ENCODE measurements at regions not wholly inside any gene's neighbourhood (a gene's known extent, or its start where the extent isn't known, plus 50 kb on each side); places are given as distances from the start of the nearest gene placed in this dataset.
"Not testable (repeated sequence)": the region's sequence is repeated elsewhere in the genome, so short reads cannot be mapped to it uniquely, and the experiment has no call there.

GRCh38 chr9:41633726-41634125 is 444.6 kb upstream of the ZNG1F start:
- H3K9ac ChIP-seq; H3K27me3 ChIP-seq; H3K4me1 ChIP-seq; H3K27ac ChIP-seq; H3K36me3 ChIP-seq; H4K20me1 ChIP-seq; H3K4me2 ChIP-seq; H3K9me3 ChIP-seq (replicated peaks in 1 of 11); H3K4me3 ChIP-seq: not testable (repeated sequence)

GRCh38 chr9:41623666-41624065 is 434.5 kb upstream of the ZNG1F start:
- H4K20me1 ChIP-seq; H3K27ac ChIP-seq; H3K9me3 ChIP-seq (replicated peaks in 1 of 11); H3K4me1 ChIP-seq; H3K4me3 ChIP-seq; H3K4me2 ChIP-seq; H3K9ac ChIP-seq; H3K36me3 ChIP-seq; H3K27me3 ChIP-seq: not testable (repeated sequence)

DNA sequence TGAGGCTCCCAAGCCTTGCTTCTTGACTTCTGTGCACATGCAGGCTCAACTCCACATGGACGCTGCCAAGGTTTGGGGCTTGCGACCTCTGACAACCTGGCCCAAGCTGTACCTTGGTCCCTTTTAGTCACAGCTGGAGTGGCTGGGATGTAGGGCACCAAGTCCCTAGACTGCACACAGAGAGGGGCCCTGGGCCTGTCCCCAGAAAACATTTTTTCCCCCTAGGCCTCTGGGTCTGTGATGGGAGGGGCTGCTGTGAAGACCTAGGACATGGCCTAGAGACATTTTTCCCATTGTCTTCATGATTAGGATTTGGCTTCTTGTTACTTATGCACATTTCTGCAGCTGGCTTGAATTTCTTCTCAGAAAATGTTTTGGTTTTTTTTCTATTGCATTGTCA is 430.1 kb upstream of the ZNG1F start:
- not testable (repeated sequence) for H3K36me3 ChIP-seq, H3K9ac ChIP-seq, H3K4me3 ChIP-seq, H3K4me2 ChIP-seq, H3K27me3 ChIP-seq, H4K20me1 ChIP-seq, H3K4me1 ChIP-seq, H3K27ac ChIP-seq
- H3K9me3 ChIP-seq (replicated peaks in 1 of 11) = peaks cover 0 to 17% (median 0%) of the 10 kb centered on the region in 11 experiments; a peak in 6 of 22 replicates

DNA sequence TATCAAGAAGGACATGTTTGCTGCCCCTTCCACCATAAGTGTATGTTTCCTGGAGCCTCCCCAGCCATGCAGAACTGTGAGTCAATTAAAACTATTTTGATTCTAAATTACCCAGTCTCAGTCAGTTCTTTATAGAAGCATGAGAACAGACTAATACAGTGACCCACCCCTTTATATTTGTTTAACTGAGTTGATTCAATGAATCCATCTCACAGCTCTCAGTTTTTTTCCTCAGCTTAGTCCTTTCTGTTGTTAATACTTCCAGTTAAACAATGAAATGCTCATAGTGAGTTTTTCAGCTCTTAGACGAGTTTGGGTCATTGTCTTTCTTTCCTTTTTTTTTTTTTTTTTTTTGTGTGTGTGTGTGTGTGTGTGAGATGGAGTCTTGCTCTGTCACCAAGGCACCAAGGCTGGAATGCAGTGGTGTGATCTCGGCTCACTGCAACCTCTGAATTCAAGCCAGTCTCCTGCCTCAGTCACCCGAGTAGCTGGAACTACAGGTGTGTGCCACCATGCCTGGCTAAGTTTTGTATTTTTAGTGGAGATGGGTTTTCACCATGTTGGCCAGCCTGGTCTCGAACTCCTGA is 417.9 kb upstream of the ZNG1F start:
- H3K9ac ChIP-seq; H3K27me3 ChIP-seq; H3K4me3 ChIP-seq; H3K4me2 ChIP-seq; H3K36me3 ChIP-seq; H3K4me1 ChIP-seq; H3K27ac ChIP-seq; H4K20me1 ChIP-seq; H3K9me3 ChIP-seq (replicated peaks in 1 of 11): not testable (repeated sequence)

GRCh38 chr9:41565572-41565971 is 376.5 kb upstream of the ZNG1F start:
- not testable (repeated sequence) for H3K9me3 ChIP-seq (replicated peaks in 1 of 11); H3K36me3 ChIP-seq; H3K4me3 ChIP-seq; H3K4me1 ChIP-seq; H3K27ac ChIP-seq; H3K27me3 ChIP-seq; H4K20me1 ChIP-seq; H3K4me2 ChIP-seq; H3K9ac ChIP-seq

All from BLaER1 treated with 17β-estradiol and CSF1 and Interleukin-3, amounts not matched to agents 10 nM and 100 nM (cell line).